ENCODE measurements at regions not wholly inside any gene's neighbourhood (a gene's known extent, or its start where the extent isn't known, plus 50 kb on each side); places are given as distances from the start of the nearest gene placed in this dataset.

DNA sequence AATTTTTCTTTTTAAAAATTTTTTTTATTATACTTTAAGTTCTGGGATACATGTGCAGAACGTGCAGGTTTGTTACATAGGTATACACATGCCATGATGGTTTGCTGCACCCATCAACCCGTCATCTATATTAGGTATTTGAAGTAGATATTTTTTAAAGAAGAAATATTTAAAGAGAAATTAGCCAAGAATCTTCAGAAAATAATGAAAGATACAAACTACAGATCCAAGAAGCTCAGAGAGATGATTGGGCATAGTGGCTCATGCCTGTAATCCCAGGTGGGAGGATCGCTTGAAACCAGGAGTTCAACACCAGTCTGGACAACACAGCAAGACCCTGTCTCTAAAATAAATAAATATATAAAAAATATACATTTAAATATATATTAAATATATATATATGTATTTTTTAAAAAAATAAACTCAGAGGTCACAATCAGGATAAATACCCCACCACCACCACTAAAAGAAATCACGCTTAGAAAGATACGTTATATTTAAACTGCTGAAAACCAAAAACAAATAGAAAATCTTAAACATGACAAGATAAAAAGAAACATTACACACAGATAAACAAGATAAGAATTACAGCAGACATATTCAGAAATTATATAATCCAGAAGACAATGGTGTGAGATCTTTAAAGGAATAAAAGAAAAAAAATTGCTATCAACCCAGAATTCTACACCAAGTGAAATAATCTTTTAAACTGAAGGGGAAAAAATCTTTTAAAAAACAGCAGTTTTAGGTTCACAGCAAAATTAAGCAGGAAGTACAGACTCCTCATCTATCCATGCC is 57.5 kb downstream of the CSF2 start:
- in situ Hi-C loops (cut with HindIII; ENCODE audit: low pct_unique_long_range_greater_than_20kb, low sequenced_read_pairs) (no loop called here), intact Hi-C loops (cut with micrococcal nuclease; ENCODE audit: unreplicated experiment) (no loop called here)
- H3K27me3 ChIP-seq (ENCODE audit: control insufficient read depth, insufficient read depth, low read length): peaks cover 19% of the 10 kb centered on the region
- H3K36me3 ChIP-seq (ENCODE audit: control insufficient read depth, insufficient read depth, low read length): no peaks in the 10 kb centered on the region
- peaks cover 5% of the 10 kb centered on the region; the same call in 1 of the 2 replicates for H3K9me3 ChIP-seq (ENCODE audit: control insufficient read depth, insufficient read depth, low read depth, low read length)
- DNase-seq (ENCODE audit: low read depth, low spot score): no peak
- ChIA-PET CTCF (no interaction called here), POLR2A (no interaction called here)
- TF ChIP-seq TCF7L2 (IDR thresholded peaks at IDR 0.05; ENCODE audit: low read depth, low read length) (no peak), POLR2AphosphoS5 (IDR thresholded peaks at IDR 0.05; ENCODE audit: low read depth, low read length) (no peak)
- TF ChIP-seq, protein P1, sequence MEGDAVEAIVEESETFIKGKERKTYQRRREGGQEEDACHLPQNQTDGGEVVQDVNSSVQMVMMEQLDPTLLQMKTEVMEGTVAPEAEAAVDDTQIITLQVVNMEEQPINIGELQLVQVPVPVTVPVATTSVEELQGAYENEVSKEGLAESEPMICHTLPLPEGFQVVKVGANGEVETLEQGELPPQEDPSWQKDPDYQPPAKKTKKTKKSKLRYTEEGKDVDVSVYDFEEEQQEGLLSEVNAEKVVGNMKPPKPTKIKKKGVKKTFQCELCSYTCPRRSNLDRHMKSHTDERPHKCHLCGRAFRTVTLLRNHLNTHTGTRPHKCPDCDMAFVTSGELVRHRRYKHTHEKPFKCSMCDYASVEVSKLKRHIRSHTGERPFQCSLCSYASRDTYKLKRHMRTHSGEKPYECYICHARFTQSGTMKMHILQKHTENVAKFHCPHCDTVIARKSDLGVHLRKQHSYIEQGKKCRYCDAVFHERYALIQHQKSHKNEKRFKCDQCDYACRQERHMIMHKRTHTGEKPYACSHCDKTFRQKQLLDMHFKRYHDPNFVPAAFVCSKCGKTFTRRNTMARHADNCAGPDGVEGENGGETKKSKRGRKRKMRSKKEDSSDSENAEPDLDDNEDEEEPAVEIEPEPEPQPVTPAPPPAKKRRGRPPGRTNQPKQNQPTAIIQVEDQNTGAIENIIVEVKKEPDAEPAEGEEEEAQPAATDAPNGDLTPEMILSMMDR (IDR thresholded peaks at IDR 0.05): no peak
- TF ChIP-seq, protein P2, sequence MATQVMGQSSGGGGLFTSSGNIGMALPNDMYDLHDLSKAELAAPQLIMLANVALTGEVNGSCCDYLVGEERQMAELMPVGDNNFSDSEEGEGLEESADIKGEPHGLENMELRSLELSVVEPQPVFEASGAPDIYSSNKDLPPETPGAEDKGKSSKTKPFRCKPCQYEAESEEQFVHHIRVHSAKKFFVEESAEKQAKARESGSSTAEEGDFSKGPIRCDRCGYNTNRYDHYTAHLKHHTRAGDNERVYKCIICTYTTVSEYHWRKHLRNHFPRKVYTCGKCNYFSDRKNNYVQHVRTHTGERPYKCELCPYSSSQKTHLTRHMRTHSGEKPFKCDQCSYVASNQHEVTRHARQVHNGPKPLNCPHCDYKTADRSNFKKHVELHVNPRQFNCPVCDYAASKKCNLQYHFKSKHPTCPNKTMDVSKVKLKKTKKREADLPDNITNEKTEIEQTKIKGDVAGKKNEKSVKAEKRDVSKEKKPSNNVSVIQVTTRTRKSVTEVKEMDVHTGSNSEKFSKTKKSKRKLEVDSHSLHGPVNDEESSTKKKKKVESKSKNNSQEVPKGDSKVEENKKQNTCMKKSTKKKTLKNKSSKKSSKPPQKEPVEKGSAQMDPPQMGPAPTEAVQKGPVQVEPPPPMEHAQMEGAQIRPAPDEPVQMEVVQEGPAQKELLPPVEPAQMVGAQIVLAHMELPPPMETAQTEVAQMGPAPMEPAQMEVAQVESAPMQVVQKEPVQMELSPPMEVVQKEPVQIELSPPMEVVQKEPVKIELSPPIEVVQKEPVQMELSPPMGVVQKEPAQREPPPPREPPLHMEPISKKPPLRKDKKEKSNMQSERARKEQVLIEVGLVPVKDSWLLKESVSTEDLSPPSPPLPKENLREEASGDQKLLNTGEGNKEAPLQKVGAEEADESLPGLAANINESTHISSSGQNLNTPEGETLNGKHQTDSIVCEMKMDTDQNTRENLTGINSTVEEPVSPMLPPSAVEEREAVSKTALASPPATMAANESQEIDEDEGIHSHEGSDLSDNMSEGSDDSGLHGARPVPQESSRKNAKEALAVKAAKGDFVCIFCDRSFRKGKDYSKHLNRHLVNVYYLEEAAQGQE (IDR thresholded peaks at IDR 0.05; ENCODE audit: insufficient read depth in 1 of 2, low read depth in 2 of 2, low read length in 1 of 2): no peak
- no peak for ATAC-seq
- H3K4me3 ChIP-seq (ENCODE audit: low read depth in 2 of 2, low read length in 2 of 2): no peak overlapping the region
- no peaks in the 10 kb centered on the region for H3K4me1 ChIP-seq (ENCODE audit: control insufficient read depth, insufficient read depth, low read length)
- no TSS peak for BruUV-seq (replicated peaks)
- H3K27ac ChIP-seq (ENCODE audit: low read length): no peak overlapping the region

GRCh38 chr5:132132138-132132537 is 58.5 kb downstream of the CSF2 start:
- POLR2A ChIA-PET: no interaction called here
- in situ Hi-C loops (cut with HindIII; ENCODE audit: low pct_unique_long_range_greater_than_20kb, low sequenced_read_pairs): no loop called here
- no peak for ATAC-seq
- H3K27ac ChIP-seq (ENCODE audit: low read length): no peak overlapping the region
- CTCF ChIA-PET: no interaction called here
- H3K4me1 ChIP-seq (ENCODE audit: control insufficient read depth, insufficient read depth, low read length): no peaks in the 10 kb centered on the region
- H3K9me3 ChIP-seq (ENCODE audit: control insufficient read depth, insufficient read depth, low read depth, low read length): peaks cover 5% of the 10 kb centered on the region; the same call in 1 of the 2 replicates
- BruUV-seq (replicated peaks): no TSS peak
- no peaks in the 10 kb centered on the region for H3K36me3 ChIP-seq (ENCODE audit: control insufficient read depth, insufficient read depth, low read length)
- no peak for DNase-seq (ENCODE audit: low read depth, low spot score)
- intact Hi-C loops (cut with micrococcal nuclease; ENCODE audit: unreplicated experiment): no loop called here
- TF ChIP-seq TCF7L2 (IDR thresholded peaks at IDR 0.05; ENCODE audit: low read depth, low read length): no peak
- TF ChIP-seq POLR2AphosphoS5 (IDR thresholded peaks at IDR 0.05; ENCODE audit: low read depth, low read length): no peak
- TF ChIP-seq, protein P2 (IDR thresholded peaks at IDR 0.05; ENCODE audit: insufficient read depth in 1 of 2, low read depth in 2 of 2, low read length in 1 of 2): no peak
- H3K4me3 ChIP-seq (ENCODE audit: low read depth in 2 of 2, low read length in 2 of 2): no peak overlapping the region
- H3K27me3 ChIP-seq (ENCODE audit: control insufficient read depth, insufficient read depth, low read length): peaks cover 19% of the 10 kb centered on the region

Measured in Panc1 (cell line).